Urinary bladder (tissue), 3 donors: ENCODE measurements at regions not wholly inside any gene's neighbourhood (a gene's known extent, or its start where the extent isn't known, plus 50 kb on each side); places are given as distances from the start of the nearest gene placed in this dataset.

Source experiments
- DNase-seq: peaks from one replicate; pipeline ENCODE4 v3.0.0-alpha.2; 2015; ENCODE audit errors: extremely low spot score
- H3K27ac ChIP-seq: one replicate; pipeline ENCODE4 v1.5.1; 2013; ENCODE audit warnings: low read depth, mild to moderate bottlenecking, moderate library complexity
- H3K36me3 ChIP-seq: one replicate; pipeline ENCODE4 v1.6.1; 2013; ENCODE audit warnings: mild to moderate bottlenecking, moderate library complexity; ENCODE audit not compliant: insufficient read depth
- H3K4me1 ChIP-seq: one replicate; pipeline ENCODE4 v1.6.1; 2013; ENCODE audit warnings: mild to moderate bottlenecking, moderate library complexity; ENCODE audit not compliant: insufficient read depth
- H3K4me3 ChIP-seq: one replicate; pipeline ENCODE4 v1.5.1; 2013; ENCODE audit warnings: low read depth, low read length
- WGBS: extraction: QIAGEN DNeasy Blood & Tissue Kit; methylation state at CpG from one replicate; pipeline ENCODE4 v1.1.7; 2013; 5-methylcytosine and 5-hydroxymethylcytosine counted together
- donor health status: healthy with polysubstance abuse.
- donor health status: healthy.

DNA sequence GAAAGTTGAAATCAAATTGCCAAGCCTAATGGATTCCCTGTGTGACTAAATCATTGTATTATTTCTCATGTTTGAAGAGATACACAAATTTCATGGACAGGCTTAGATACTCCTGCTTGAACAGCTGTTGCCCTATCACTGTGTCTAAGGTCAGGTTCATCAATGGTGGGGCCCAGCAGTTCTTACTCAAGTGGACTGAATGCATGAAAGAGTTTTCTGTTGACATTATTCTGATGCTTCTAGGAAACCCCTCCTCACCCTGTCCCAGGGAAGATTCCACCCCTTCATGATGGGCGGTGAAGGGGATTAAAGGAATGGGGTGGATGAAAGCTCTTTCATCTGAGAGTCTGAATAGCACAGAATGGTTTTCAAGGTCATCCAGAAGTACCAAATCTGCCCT, 148.8 kb downstream of the INO80D start:
- Histone ChIP-seq H3K4me1 (no peaks in the 10 kb centered on the region), H3K4me3 (no peak overlapping the region), H3K27ac (no peak overlapping the region), H3K36me3 (no peaks in the 10 kb centered on the region)
- DNase-seq: no peak
- WGBS: 93% methylated on average over 1 of the region's 1 CpG

DNA sequence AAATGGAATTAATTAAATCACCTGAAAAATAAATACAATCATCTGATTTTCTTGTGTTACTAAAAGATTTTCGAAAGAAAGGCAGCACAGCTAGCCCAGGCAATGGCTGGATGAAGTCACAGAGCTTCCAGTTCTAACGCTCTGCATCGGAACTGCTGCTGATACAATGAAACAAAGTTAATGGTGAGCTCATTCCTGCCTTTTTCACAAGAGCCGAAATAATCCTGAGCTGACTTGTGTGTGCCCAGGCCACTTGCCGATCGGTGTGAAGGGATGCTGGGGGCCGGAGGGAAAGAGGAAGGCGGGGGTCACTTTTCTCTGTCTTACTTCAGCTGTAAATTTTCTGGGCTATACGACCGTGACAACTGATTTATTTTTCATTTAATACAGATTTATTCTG, 149.5 kb downstream of the INO80D start:
- Histone ChIP-seq H3K4me1 (no peaks in the 10 kb centered on the region), H3K4me3 (no peak overlapping the region), H3K27ac (no peak overlapping the region), H3K36me3 (no peaks in the 10 kb centered on the region)
- 79% methylated on average over 10 of the region's 10 CpGs for WGBS
- DNase-seq: no peak

DNA sequence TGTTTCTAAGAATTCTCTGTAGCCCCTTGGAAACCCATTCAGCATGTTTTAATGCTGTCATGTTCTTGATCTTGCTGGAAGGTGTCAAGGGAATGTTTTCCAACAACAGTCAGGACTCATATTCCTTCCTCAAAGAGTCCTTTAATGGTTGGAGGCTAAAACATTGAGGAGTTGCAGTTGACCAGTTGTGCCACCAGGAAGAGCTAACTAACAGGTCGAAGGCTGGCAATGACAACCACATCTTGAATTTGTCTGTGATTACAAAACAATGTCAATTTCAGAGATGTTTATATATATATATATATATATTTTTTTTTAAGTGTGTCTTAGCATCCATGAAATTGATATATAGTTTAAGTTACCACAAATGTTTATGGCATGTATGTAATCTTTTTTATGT, 151.5 kb downstream of the INO80D start:
- Histone ChIP-seq H3K4me3 (no peak overlapping the region), H3K4me1 (no peaks in the 10 kb centered on the region), H3K36me3 (no peaks in the 10 kb centered on the region), H3K27ac (no peak overlapping the region)
- DNase-seq: no peak
- WGBS: 94% methylated on average over 1 of the region's 1 CpG

DNA sequence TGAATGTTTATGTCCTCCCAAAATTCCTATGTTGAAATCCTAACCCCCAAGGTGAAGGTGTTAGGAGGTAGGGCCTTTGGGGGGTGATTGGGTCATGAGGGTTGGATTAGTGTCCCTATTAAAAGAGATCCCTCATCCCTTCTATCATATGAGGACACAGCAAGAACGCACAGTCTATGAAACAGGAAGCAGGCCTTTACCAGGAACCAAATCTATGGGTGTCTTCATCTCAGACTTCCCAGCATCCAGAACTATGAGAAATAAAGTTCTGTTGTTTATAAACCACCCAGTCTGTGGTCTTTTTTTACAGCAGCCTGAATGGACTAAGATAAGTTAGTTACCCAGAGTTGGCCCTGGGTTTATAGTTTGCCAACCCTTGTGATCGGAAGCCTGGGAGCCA, 153.1 kb downstream of the INO80D start:
- 59% methylated on average over 2 of the region's 2 CpGs for WGBS
- Histone ChIP-seq H3K27ac (no peak overlapping the region), H3K36me3 (no peaks in the 10 kb centered on the region), H3K4me3 (no peak overlapping the region), H3K4me1 (no peaks in the 10 kb centered on the region)
- no peak for DNase-seq

DNA sequence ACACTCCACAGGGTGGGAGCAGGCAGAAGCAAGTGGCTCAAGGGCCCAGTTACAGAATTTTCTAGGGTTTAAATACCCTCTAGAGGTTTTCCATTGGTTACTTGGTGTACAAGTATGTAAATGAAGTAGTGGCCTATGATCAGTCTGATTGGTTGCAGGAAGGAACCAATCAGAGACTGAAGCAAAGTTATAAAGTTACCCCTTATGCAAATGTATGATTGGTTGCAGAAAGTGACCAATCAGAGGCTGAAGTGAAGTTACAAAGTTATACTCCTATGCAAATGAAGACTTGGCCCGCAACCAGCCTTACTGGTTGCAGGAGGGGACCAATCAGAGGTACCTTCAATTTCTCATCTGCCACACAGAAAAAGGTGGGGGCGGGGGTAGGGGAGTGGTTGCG, 154.6 kb downstream of the INO80D start:
- H3K4me3 ChIP-seq: no peak overlapping the region
- 98% methylated on average over 3 of the region's 3 CpGs for WGBS
- H3K36me3 ChIP-seq: no peaks in the 10 kb centered on the region
- no peaks in the 10 kb centered on the region for H3K4me1 ChIP-seq
- DNase-seq: no peak
- no peak overlapping the region for H3K27ac ChIP-seq

DNA sequence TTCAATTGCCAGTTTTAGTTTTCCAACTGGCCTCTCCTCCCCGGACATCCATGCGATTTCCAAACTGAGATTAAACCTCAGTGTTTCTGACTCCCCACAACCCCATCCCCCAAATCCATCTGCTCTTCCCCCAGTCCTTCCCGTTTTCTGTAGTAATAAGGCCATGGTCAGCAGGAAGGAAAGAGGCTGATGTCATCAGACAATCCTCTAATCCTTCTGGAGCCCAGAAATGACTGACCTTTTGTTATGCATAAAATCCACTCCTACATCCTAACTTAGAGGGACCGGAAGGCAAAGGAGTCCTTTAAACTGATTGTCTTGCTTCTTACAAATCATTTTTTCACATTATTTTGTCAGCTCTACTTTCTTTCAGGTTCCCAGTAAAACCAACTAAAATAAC, 155.8 kb downstream of the INO80D start:
- 39% methylated on average over 4 of the region's 4 CpGs for WGBS
- Histone ChIP-seq H3K27ac (no peak overlapping the region), H3K4me3 (no peak overlapping the region), H3K36me3 (no peaks in the 10 kb centered on the region), H3K4me1 (no peaks in the 10 kb centered on the region)
- DNase-seq: no peak

DNA sequence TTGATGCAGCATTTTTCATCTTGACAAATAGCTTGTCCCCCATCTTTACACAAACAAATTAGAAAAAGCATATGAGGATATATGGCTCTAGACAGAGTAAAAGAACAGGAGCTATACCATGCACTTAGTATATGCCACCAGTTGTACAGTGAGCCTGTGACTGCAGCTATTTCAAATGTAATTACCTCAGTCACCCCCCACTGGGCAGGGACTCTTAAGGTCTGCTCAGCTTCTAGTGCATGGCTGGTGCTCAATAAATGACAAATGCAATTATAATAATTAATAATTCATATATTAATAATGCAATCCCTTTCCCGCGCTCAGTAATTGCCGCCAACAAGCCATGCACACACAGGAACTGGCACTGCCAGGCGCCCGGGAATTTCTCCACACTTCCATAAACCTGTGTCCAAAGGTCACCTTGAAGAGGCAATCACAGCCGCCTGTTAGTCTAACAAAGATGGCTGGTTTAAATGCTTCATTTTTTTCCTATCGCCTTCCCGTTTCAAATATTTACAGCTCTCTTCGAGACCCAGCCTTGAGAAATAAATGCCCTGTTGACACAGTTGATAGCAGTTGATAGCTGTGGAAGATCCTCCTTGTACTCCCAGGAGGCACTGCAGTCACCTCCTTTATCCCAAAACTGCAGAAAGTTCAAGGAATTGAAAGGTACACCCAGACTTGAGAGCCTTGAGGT, 156.6 kb downstream of the INO80D start:
- H3K4me1 ChIP-seq: no peaks in the 10 kb centered on the region
- H3K4me3 ChIP-seq: no peak overlapping the region
- H3K27ac ChIP-seq: no peak overlapping the region
- 90% methylated on average over 9 of the region's 9 CpGs for WGBS
- H3K36me3 ChIP-seq: no peaks in the 10 kb centered on the region
- no peak for DNase-seq

DNA sequence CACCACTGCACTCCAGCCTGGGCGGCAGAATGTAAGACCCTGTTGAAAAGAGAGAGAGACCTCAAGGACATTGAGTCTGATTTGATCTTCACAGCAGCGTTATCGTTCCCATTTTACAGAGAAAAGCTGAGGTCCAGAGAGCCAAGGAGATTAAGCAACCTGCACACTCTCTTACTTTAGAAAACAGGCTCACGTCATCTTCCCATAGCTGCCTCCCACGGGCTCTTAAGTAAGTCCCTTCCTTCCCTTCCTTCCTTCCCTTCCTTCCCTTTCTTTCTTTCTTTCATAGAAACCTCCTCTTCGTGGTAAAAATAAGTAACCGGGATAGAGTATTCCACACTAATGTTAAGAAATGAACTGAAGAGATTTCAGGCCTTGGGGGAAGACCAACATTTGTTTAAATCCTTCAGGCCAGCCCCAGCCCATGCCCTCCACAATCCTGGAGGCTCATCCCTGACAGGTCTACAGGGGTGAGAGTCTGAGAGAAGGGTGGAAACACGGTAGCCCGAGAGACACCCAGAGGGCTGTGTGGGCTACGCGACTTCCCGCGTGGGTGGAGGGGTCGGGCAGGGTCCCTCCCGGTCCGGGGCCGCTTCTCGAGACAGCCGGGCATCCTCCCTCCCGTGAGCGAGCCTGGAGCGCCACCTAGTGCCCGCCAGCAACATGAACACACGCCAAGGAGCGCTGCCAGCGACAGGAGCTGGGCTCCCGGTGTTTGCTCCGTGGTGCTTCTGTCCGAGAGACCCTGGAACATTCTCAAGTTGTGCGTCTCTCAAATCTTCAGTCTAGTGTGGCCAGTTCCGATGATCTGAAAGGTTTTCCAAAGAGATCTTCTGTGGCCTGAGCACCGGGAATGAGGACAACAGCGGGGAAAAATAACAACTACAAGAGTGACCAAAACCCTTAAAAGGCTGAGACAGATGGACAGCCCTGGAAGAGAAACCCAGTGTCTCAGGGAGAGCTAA, 160.3 kb downstream of the INO80D start:
- 16% methylated on average over 33 of the region's 33 CpGs for WGBS
- H3K4me1 ChIP-seq: no peaks in the 10 kb centered on the region
- no peak overlapping the region for H3K27ac ChIP-seq
- no peak for DNase-seq
- H3K36me3 ChIP-seq: no peaks in the 10 kb centered on the region
- no peak overlapping the region for H3K4me3 ChIP-seq

DNA sequence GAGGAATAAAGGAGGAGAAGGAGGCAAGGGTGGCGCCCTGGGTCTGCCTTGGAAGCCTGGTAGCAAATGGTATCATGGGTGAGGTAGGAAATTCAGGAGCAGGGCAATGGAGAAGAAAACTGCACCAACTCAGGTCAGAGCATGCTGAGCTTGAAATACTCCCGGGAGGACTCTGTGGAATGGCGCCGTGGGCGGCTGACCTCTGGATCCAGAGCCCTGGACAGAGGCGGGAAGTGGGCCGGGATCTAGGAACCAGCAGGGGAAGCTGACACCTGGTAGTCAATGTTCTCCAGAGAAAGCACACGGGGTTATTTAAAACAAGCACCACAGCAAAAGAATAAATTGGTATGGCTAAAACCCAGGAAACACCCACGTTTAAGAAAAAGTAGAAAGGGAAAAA, 161.3 kb downstream of the INO80D start:
- 87% methylated on average over 9 of the region's 9 CpGs for whole genome bisulfite sequencing
- H3K4me1 ChIP-seq: no peaks in the 10 kb centered on the region
- H3K27ac ChIP-seq: no peak overlapping the region
- no peak for DNase-seq
- H3K36me3 ChIP-seq: no peaks in the 10 kb centered on the region
- H3K4me3 ChIP-seq: no peak overlapping the region

DNA sequence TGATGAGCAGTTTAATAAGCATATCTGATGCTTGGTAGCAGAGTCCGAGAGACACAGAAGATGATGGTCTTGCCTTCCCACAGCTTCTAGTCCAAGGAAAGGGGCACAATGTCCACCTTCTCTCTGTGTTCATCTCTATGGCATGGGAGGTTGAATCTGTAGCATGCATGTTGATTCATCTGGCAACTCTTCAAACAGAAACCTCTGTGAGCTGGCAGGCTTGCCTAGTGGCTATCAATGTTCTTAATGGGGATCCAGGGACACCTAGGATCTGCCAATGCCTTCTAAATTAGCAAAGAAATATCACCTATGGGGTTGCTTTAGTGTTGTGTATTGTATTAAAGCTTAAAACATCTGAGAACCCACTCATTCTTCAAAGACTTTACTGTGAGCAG, 170.8 kb downstream of the INO80D start:
- Histone ChIP-seq H3K4me3 (no peak overlapping the region), H3K4me1 (no peaks in the 10 kb centered on the region), H3K27ac (no peak overlapping the region), H3K36me3 (no peaks in the 10 kb centered on the region)
- no peak for DNase-seq
- WGBS: 87% methylated on average over 1 of the region's 1 CpG

DNA sequence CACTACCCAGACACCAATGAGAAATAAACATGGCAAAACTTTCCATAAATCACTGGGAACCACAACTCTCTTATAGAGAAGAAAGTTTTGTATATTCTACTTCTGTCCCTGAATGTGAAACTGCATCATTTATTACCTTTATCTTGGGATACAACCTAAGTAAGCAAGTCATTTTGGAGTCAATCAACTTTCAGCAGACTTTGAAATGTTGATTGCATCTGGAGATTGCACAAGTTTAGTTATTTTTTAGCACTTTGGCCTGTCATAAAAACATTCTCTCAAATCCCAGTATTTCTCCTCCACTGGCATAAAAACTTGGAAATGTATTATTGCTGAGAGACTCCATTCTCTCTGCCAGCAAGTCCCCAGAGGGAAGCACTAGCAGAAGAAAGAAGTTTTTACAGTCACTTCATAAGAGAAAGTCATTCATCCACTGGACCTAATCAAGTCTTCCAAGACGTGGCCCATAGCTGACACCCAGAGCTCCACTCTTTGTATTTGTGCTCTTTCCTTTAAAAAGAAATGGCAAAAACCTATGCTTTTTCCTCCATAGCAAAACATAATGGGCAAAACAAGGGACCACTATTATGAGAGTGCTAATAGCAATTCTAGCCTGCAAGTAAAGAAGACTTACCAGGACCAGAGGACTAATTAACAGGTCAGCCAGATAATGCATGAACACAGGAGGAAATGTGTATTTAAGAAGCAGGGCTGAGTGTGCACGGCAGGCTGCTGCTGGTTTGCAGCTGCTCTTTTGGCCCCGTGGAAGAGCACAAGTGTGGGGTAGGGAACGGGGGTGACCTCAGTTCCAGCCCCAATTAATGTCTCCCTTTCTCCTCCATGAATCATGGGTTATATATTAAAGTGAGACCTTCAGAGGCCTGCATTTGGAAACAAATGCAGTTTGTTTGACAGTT, 171.5 kb downstream of the INO80D start:
- Histone ChIP-seq H3K4me3 (no peak overlapping the region), H3K36me3 (no peaks in the 10 kb centered on the region), H3K27ac (no peak overlapping the region), H3K4me1 (no peaks in the 10 kb centered on the region)
- DNase-seq: no peak
- WGBS: 52% methylated on average over 4 of the region's 4 CpGs

DNA sequence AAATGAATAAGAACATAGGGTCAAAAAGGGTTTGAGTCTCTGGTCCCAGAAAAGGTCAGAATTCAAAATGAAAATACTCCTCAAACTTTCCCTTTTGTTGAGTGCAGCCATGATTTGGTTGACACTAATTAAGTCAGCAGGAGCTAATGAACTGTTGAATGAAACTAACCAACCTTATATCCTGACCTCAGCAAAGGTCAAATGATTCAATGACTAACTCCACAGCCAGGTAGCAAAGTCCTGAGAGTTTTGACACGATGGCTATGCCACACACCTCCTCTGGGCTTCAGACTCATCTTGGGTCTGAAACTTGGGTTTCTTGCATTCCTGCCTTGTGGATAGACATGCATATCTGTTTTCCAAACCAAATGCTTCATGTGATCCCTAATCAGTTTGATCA, 172.3 kb downstream of the INO80D start:
- no peak for DNase-seq
- Histone ChIP-seq H3K27ac (no peak overlapping the region), H3K4me3 (no peak overlapping the region), H3K36me3 (no peaks in the 10 kb centered on the region), H3K4me1 (no peaks in the 10 kb centered on the region)
- WGBS: 88% methylated on average over 1 of the region's 1 CpG

DNA sequence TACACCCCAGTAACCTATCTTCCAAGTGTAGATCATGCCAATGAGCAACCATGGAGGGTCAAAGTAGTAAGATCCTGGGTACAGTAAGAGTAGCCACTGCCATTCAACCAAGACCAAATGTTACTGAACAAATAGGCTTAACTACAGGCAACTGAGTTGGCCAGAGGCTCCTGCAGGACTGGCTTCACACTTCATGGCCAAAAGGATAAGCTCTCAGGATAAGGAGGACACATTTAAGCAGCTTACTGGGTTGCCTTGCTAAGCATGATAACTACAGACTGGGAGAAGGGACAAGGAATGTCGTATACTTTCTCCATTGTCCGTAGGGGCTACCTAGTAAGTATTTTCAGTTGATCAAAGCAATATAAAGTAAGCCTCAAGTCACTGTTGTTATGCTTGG, 174.7 kb downstream of the INO80D start:
- Histone ChIP-seq H3K4me1 (no peaks in the 10 kb centered on the region), H3K27ac (no peak overlapping the region), H3K4me3 (no peak overlapping the region), H3K36me3 (no peaks in the 10 kb centered on the region)
- no peak for DNase-seq
- 95% methylated on average over 2 of the region's 2 CpGs for WGBS
